Prostate gland (tissue), 2 donors: ENCODE measurements at regions not wholly inside any gene's neighbourhood (a gene's known extent, or its start where the extent isn't known, plus 50 kb on each side); places are given as distances from the start of the nearest gene placed in this dataset.

Experiments
- DNase-seq: peaks from one replicate; pipeline ENCODE4 v3.0.0-alpha.2; 2019; ENCODE audit warnings: low spot score
- H3K27ac ChIP-seq, 2 donors: fragments of 200-600 bp; sonication (generic); 2 replicates each; pipeline ENCODE4 v1.5.1; 2017 to 2019
- H3K27me3 ChIP-seq: fragments of 200-600 bp; sonication (generic); replicated peaks from 2 replicates; pipeline ENCODE4 v1.5.1; 2019; ENCODE audit not compliant: insufficient read depth
- H3K36me3 ChIP-seq, 2 donors: fragments of 200-600 bp; sonication (generic); 1 replicate in 1 of 2; 2 replicates in 1 of 2; pipeline versions ENCODE4 v1.5.1 to v1.8.1; 2017 to 2019
- H3K4me1 ChIP-seq: fragments of 200-600 bp; sonication (generic); replicated peaks from 2 replicates; pipeline ENCODE4 v1.5.1; 2019
- H3K4me3 ChIP-seq, 2 donors: fragments of 200-600 bp; sonication (generic); 2 replicates each; pipeline ENCODE4 v1.5.1; 2017 to 2019
- H3K9me3 ChIP-seq: fragments of 200-600 bp; sonication (generic); 2 replicates; pipeline ENCODE4 v1.5.1; 2017
- POLR2A ChIP-seq: fragments of 450-650 bp; IDR thresholded peaks from one replicate; pipeline ENCODE4 v1.6.1; 2016; ENCODE audit warnings: antibody characterized with exemption, mild to moderate bottlenecking
- POLR2AphosphoS5 ChIP-seq: sonication (generic); formaldehyde crosslinking; IDR thresholded peaks from one replicate; pipeline ENCODE4 v1.6.1; 2017; ENCODE audit warnings: antibody characterized with exemption
- WGBS: methylation state at CpG from one replicate; pipeline ENCODE4 v1.1.5; 2018; 5-methylcytosine and 5-hydroxymethylcytosine counted together
- intact Hi-C: fragments of 100-400 bp; cut with DNase I; formaldehyde crosslinking; loops from one replicate; pipeline ENCODE4 v1.14.2; 2022
- TF ChIP-seq, protein P1 (sequence below), 4 experiments: fragments of 200-600 bp in 2 of 4; fragments of 450-650 bp in 2 of 4; sonication (generic) in 2 of 4; IDR thresholded peaks; 1 replicate in 3 of 4; 2 replicates in 1 of 4; pipeline ENCODE4 v1.5.1; 2016 to 2019; ENCODE audit warnings: antibody characterized with exemption in 4 of 4, mild to moderate bottlenecking in 2 of 4, moderate library complexity in 2 of 4

DNA sequence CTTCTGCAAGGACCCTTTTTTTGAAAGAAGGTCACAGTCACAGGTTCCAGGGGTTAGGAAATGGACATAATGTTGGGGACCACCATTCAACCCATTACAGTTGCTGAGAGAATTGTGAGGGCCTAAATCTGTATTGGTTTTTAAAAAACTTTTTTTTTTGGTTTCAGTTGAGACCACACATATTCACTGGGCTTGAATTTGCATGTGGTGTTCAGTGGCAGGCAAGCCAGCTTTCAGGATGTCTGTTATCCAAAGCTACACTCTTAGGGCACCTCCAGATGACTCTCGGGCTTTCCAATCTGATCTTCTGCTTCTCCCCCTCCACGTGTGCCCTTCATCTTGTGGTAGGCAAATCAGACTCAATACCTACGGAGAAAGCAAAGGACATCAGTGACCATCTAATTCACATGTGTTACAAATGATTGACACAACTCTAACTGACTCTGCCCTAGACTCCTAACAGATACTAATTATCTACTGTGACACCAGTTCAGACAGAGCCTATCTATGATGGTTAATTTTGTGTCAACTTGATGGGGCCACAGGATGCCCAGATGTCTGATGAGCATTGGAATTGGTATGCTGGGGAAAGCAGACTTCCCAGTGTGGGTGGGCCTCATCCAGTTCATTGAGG, 93.3 kb upstream of the ELMO1 start:
- no peak for DNase-seq
- no peaks in the 10 kb centered on the region for H3K36me3 ChIP-seq
- H3K4me3 ChIP-seq = no peak overlapping the region
- no peak overlapping the region for H3K27ac ChIP-seq
- no peaks in the 10 kb centered on the region for H3K4me1 ChIP-seq
- TF ChIP-seq POLR2AphosphoS5 (no peak), POLR2A (no peak)
- TF ChIP-seq, protein P1, sequence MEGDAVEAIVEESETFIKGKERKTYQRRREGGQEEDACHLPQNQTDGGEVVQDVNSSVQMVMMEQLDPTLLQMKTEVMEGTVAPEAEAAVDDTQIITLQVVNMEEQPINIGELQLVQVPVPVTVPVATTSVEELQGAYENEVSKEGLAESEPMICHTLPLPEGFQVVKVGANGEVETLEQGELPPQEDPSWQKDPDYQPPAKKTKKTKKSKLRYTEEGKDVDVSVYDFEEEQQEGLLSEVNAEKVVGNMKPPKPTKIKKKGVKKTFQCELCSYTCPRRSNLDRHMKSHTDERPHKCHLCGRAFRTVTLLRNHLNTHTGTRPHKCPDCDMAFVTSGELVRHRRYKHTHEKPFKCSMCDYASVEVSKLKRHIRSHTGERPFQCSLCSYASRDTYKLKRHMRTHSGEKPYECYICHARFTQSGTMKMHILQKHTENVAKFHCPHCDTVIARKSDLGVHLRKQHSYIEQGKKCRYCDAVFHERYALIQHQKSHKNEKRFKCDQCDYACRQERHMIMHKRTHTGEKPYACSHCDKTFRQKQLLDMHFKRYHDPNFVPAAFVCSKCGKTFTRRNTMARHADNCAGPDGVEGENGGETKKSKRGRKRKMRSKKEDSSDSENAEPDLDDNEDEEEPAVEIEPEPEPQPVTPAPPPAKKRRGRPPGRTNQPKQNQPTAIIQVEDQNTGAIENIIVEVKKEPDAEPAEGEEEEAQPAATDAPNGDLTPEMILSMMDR (IDR thresholded peaks at IDR 0.05) = no peak
- WGBS = 98% methylated on average over 3 of the region's 3 CpGs
- H3K9me3 ChIP-seq = no peaks in the 10 kb centered on the region
- intact Hi-C loops = no loop called here
- no peaks in the 10 kb centered on the region for H3K27me3 ChIP-seq

DNA sequence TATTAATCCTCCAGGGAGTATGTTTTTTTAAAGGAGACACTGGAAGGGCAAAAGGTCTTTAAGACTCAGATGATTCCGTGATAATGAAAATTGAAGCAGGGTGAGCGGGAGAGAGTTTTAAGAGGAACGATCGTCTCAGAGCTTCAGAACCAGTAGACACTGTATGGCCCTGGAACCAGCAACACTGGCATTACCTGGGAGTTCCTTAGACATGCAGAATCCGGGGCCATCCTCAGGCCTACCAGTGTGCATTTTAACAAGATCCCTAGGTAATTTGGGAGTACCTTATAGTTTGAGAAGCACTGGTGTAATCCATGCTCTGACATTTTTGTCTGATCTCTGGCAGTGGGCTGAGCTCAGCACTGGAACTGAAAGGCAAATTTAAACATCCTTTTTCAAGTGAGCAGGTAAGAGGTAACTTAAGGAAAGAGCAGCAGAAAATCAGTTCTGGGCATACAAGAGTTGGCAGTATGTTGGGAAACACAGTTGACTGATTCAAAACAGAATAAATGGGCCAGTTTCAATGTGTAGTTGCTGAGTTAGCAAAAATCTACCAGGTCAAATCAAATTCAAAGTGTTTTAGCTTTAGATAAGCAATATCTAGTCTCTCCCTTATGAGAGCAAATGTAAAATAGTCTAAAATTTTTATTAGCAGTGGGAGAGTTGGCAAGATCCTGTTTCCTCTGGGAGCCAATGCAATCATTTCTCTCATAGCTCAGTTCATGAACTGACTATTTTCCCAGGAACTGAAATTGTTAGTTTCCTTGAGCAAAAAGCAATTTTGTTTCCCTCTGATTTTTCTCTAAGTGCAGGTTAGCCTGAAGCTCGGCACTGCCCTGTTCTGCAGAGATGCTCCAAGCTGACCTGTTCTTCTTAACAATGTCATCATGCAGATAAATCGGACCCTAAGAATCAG, 97.2 kb upstream of the ELMO1 start:
- no peaks in the 10 kb centered on the region for H3K4me1 ChIP-seq
- no peaks in the 10 kb centered on the region for H3K27me3 ChIP-seq
- H3K27ac ChIP-seq = no peak overlapping the region
- no peak overlapping the region for H3K4me3 ChIP-seq
- TF ChIP-seq, protein P1 (IDR thresholded peaks at IDR 0.05) = no peak
- TF ChIP-seq POLR2A (no peak), POLR2AphosphoS5 (no peak)
- H3K36me3 ChIP-seq = no peaks in the 10 kb centered on the region
- no peaks in the 10 kb centered on the region for H3K9me3 ChIP-seq
- intact Hi-C loops = no loop called here
- WGBS = 66% methylated on average over 7 of the region's 7 CpGs
- DNase-seq = no peak

DNA sequence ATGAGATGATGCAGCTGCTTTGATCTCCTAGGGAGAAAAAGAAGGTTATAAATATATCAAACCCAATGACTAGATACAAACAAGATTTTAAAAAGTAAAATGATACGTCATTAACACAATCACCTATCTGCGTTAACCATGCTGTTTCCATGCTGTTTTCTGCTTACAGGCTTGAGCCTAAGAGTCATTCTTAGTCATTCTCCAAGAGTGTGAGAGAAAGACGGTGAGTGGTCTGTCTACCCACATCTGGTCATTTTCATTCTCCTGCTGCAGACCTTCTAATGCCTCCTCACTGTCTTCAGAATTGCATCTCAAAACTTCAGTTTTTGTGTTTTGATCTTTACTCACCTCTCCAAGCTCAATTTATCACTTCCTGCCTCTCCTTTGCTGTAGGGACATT, 98.0 kb upstream of the ELMO1 start:
- H3K27ac ChIP-seq = no peak overlapping the region
- H3K9me3 ChIP-seq = no peaks in the 10 kb centered on the region
- H3K27me3 ChIP-seq = no peaks in the 10 kb centered on the region
- H3K4me1 ChIP-seq = no peaks in the 10 kb centered on the region
- 43% methylated on average over 3 of the region's 3 CpGs for WGBS
- TF ChIP-seq POLR2A = no peak
- TF ChIP-seq, protein P1 (IDR thresholded peaks at IDR 0.05) = no peak
- TF ChIP-seq POLR2AphosphoS5 = no peak
- no peaks in the 10 kb centered on the region for H3K36me3 ChIP-seq
- no peak for DNase-seq
- intact Hi-C loops = no loop called here
- H3K4me3 ChIP-seq = no peak overlapping the region

DNA sequence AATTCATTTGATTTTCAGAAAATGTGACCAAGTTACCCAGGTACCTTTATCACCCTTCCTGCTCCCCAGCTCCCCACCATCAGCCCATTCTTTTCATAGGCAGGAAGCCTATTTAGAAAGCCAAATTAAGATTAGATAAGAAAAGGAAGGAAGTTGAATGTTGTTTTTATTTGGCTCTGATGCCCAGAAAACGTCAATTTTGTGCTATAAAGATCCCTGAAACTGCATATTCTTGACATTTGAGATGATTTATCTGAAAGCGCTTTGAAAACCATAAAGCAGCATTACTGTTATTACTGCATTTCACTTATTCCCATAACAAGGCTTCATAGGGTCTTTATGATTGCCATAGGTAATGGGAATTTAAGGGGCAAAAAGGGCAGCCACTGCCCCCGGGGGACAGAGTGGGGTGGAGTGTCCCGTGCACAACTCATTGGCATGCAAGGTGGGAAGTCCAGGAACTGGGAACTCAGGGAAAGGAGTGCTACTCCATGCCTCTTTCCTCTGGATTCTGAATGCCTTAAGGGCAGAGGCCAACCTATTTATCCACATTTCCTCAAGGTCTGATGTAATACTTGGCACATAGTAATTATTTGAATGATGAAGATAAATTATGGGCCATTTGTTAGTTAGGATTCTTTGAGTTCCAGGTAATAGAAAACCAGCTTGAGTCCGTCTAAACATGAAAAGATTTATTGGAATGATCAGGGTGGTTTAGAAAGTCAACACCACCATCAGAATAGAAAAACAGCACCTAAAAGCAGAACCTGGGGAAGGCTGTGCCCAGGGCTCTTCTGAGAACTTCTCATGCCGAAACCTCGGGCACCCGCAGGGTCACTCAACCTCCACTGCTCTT, 100.6 kb upstream of the ELMO1 start:
- 58% methylated on average over 8 of the region's 8 CpGs for WGBS
- Histone ChIP-seq H3K4me1 (no peaks in the 10 kb centered on the region), H3K27ac (no peak overlapping the region), H3K36me3 (no peaks in the 10 kb centered on the region), H3K4me3 (no peak overlapping the region), H3K9me3 (no peaks in the 10 kb centered on the region), H3K27me3 (no peaks in the 10 kb centered on the region)
- TF ChIP-seq, protein P1 (IDR thresholded peaks at IDR 0.05) = no peak
- TF ChIP-seq POLR2AphosphoS5 = no peak
- TF ChIP-seq POLR2A = no peak
- intact Hi-C loops = no loop called here
- no peak for DNase-seq
